Activated CD4-positive, alpha-beta T cell treated with anti-CD3 and anti-CD28 coated beads, Interleukin-2, amount 10 ng/mL, durations not matched to agents 7 days and 5 days (primary cell): ENCODE measurements at regions not wholly inside any gene's neighbourhood (a gene's known extent, or its start where the extent isn't known, plus 50 kb on each side); places are given as distances from the start of the nearest gene placed in this dataset.

Experiments
- CTCF ChIA-PET: fragments of 350-600 bp; sonication (Branson Sonifier 250); formaldehyde crosslinking; loops from one replicate; lab custom pipeline; 2021; ENCODE audit warnings: antibody characterized with exemption; lab: Charles Lee
- POLR2A ChIA-PET: fragments of 350-600 bp; sonication (Branson Sonifier 250); formaldehyde crosslinking; loops from one replicate; lab custom pipeline; 2021; ENCODE audit warnings: antibody characterized with exemption; lab: Charles Lee
- DNase-seq: peaks from one replicate; pipeline ENCODE4 v3.0.0-alpha.2; 2020
- H3K27ac Mint-ChIP-seq: one replicate; pipeline ENCODE4 v1.8.0; 2021; ENCODE audit warnings: mild to moderate bottlenecking, moderate library complexity, mixed read lengths
- H3K27me3 Mint-ChIP-seq: one replicate; pipeline ENCODE4 v1.8.0; 2021; ENCODE audit warnings: mixed read lengths
- H3K36me3 Mint-ChIP-seq: one replicate; pipeline ENCODE4 v1.8.0; 2021; ENCODE audit warnings: low read depth, mixed read lengths
- H3K4me1 Mint-ChIP-seq: one replicate; pipeline ENCODE4 v1.8.0; 2021; ENCODE audit warnings: mixed read lengths
- H3K4me3 Mint-ChIP-seq: one replicate; pipeline ENCODE4 v1.8.0; 2021; ENCODE audit warnings: mild to moderate bottlenecking, moderate library complexity, mixed read lengths
- H3K9me3 Mint-ChIP-seq: one replicate; pipeline ENCODE4 v1.8.0; 2021; ENCODE audit warnings: mixed read lengths

DNA sequence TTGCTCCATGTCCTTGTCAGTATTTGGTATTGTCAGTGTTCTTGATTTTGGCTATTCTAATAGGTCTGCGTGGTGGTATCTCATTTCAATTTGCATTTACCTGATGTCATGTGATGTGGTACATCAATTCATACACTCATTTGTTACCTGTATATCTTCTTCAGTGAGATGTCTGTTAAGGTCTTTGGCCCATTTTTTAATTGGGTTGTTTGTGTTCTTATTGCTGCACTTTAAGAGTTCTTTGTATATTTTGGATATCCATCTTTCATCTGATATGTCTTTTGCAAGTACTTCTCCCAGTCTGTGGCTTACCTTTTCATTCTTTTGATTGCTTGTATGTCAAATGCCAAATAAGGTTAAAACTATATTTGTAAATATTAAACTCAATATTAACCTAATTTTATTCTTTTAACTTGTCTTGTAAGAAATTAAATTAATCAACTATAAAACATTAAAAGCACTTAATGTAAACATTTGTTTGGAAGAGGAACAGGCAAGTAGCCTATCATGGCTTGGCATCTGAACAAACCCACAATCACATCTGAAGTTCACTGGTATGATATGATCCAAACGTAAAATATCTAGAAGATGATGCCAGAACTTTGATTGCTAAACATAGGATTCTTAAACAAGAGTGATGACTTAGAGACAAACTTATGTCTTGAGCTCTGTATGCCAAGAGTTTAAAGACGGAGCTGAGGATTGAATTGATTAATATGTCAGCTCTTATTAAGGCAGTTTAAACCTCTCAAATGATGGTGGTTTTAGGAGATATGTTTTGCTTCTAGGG, 587.3 kb downstream of the ANXA1 start:
- Mint-ChIP-seq H3K4me1 (no peaks in the 10 kb centered on the region), H3K36me3 (no peaks in the 10 kb centered on the region), H3K9me3 (no peaks in the 10 kb centered on the region), H3K27me3 (no peaks in the 10 kb centered on the region), H3K4me3 (no peak overlapping the region), H3K27ac (no peak overlapping the region)
- DNase-seq, result no peak
- ChIA-PET CTCF (no interaction called here), POLR2A (no interaction called here)

DNA sequence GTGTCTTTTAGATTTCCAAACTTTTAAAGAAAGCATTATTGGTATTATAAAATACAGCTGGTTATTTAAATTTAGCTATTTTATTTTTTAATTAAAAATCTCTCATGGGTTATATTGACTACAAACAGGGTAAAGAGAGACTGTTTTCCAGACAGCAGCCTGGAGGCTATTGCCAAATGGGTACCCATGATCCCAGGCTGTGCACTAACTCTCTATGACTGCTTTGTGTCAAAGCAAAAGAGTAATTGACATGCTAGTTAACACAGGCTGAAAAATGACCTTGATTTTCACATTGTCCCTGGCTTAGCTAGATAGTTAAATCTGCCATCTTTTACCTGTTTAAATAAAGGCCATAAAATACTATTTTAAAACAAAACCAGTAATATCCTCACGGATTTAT, 589.7 kb downstream of the ANXA1 start:
- Mint-ChIP-seq H3K36me3 (no peaks in the 10 kb centered on the region), H3K9me3 (no peaks in the 10 kb centered on the region), H3K27ac (no peak overlapping the region), H3K4me3 (no peak overlapping the region), H3K4me1 (no peaks in the 10 kb centered on the region), H3K27me3 (no peaks in the 10 kb centered on the region)
- DNase-seq, result no peak
- ChIA-PET POLR2A (no interaction called here), CTCF (no interaction called here)

DNA sequence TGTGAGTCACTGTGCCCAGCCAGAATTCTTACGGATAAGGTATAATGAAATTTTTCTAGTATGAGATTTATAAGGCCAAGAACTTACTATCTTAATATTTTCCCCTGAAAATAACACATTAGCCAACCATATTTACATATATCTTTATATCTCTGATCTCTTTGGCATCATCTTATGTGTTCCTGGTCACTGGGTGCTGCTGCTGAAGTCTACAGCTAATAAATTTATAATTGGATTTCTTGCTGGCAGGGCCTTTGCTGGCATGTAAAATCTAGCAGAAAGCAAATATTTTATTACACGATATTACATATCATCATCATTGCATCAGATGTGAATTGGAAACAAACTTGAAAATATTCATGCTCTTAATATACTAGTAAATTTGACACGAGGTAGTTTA, 590.7 kb downstream of the ANXA1 start:
- POLR2A ChIA-PET, result no interaction called here
- CTCF ChIA-PET, result no interaction called here

DNA sequence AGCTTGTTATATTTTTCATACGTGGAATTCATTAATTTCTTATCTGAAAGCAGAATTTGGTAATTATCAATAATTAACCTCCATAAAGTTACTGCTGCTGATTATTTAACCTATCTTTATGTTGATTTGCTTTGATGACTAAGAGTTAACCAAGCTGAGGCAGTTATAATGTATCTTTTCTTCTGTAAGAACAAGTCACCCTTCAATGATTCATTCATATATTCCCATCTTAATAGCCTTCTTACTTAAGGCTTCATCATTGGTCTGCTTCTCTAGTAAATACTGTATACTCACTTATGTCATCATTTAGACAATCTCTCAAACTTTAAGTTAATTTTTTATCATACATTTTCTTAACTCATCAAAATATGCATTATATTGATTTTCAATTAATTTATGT, 592.2 kb downstream of the ANXA1 start:
- ChIA-PET POLR2A (no interaction called here), CTCF (no interaction called here)
- H3K9me3 Mint-ChIP-seq, result no peaks in the 10 kb centered on the region
- H3K36me3 Mint-ChIP-seq, result no peaks in the 10 kb centered on the region
- no peaks in the 10 kb centered on the region for H3K27me3 Mint-ChIP-seq
- no peak for DNase-seq
- H3K27ac Mint-ChIP-seq, result no peak overlapping the region
- no peak overlapping the region for H3K4me3 Mint-ChIP-seq
- no peaks in the 10 kb centered on the region for H3K4me1 Mint-ChIP-seq

More for the DNA sequence above, 590.7 kb downstream of the ANXA1 start:
- H3K27ac Mint-ChIP-seq, result no peak overlapping the region
- H3K9me3 Mint-ChIP-seq, result no peaks in the 10 kb centered on the region
- no peaks in the 10 kb centered on the region for H3K27me3 Mint-ChIP-seq
- H3K4me1 Mint-ChIP-seq, result no peaks in the 10 kb centered on the region
- H3K4me3 Mint-ChIP-seq, result no peak overlapping the region
- H3K36me3 Mint-ChIP-seq, result no peaks in the 10 kb centered on the region
- no peak for DNase-seq

DNA sequence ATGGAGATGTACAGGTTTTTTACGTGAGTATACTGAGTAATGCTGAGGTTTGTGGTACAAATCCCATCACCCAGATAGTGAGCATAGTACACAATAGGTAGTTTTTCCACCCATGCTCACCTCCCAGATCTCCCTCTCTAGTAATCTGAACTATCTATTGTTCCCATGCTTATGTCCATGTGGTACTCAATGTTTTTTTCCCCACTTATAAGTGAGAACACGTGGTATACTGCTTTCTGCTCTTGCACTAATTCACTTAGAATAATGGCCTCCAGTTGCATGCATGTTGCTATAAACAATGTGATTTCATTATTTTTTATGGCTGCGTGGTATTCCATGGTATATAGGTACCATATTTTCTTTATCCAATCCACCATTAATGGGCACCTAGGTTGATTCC, 593.9 kb downstream of the ANXA1 start:
- DNase-seq, result no peak
- H3K27me3 Mint-ChIP-seq, result no peaks in the 10 kb centered on the region
- no peaks in the 10 kb centered on the region for H3K9me3 Mint-ChIP-seq
- H3K4me3 Mint-ChIP-seq, result no peak overlapping the region
- H3K27ac Mint-ChIP-seq, result no peak overlapping the region
- H3K4me1 Mint-ChIP-seq, result no peaks in the 10 kb centered on the region
- H3K36me3 Mint-ChIP-seq, result no peaks in the 10 kb centered on the region
- POLR2A ChIA-PET, result no interaction called here
- CTCF ChIA-PET, result no interaction called here

DNA sequence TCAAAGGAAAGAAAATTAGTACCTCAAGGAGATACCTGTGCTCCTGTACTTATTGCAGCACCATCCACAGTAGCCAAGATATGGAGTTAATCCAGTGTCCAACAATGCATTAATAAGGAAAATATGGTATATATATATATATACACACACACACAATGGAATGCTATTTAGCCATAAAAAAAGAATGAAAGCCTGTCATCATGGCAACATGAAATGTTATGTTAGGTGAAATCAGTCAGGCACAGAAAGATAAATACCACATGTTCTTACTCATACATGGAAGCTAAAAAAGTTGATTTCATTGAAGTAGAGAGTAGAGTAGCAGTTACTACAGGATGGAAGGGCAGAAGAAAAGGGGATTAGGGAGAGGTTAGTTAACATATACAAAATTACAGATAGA, 601.5 kb downstream of the ANXA1 start:
- no peak overlapping the region for H3K27ac Mint-ChIP-seq
- H3K9me3 Mint-ChIP-seq, result no peaks in the 10 kb centered on the region
- H3K4me1 Mint-ChIP-seq, result no peaks in the 10 kb centered on the region
- POLR2A ChIA-PET, result no interaction called here
- no peaks in the 10 kb centered on the region for H3K36me3 Mint-ChIP-seq
- no peak overlapping the region for H3K4me3 Mint-ChIP-seq
- DNase-seq, result no peak
- no peaks in the 10 kb centered on the region for H3K27me3 Mint-ChIP-seq
- CTCF ChIA-PET, result no interaction called here

DNA sequence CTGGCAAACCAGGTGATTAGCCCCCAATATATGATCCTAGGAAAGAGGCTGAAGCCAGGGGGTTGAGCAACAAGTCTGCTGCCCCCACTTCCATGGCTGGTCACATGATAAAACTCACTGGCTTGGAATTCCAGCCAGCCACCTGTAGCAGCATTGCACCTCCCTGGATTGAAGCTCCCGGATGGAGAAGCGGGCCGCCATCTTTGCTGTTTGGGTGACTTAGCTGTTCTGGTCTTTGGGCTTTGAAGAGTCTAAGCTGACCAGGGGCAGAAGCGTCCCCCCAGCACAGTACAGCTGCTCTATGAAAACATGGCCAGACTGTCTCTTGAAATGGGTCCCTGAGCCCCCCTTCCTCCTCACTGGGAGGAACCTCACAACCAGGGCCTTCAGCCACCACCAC, 610.2 kb downstream of the ANXA1 start:
- Mint-ChIP-seq H3K36me3 (no peaks in the 10 kb centered on the region), H3K9me3 (peaks cover 3% of the 10 kb centered on the region), H3K27me3 (no peaks in the 10 kb centered on the region), H3K4me1 (no peaks in the 10 kb centered on the region), H3K27ac (no peak overlapping the region), H3K4me3 (no peak overlapping the region)
- ChIA-PET CTCF (no interaction called here), POLR2A (no interaction called here)
- no peak for DNase-seq

DNA sequence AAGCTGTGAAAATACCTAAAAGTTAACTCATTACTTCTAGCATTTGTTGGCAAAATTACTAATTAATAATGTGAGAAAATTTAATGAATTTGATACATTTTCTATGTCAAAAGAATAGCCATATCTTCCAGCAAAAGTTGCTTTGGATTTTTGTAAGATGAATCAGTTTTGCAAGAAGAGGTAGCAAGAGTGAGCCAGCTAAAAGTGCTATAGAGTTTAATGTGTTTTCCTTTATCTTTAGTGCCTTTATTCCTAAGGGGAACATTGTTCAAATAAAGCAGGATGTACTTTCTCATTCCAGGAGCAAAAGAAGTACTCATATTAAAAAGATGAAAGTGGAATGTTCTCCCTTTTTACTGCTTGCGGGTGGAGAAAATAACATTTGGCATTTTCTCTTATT, 622.2 kb downstream of the ANXA1 start:
- H3K36me3 Mint-ChIP-seq, result no peaks in the 10 kb centered on the region
- peaks cover 2% of the 10 kb centered on the region for H3K9me3 Mint-ChIP-seq
- no peak overlapping the region for H3K4me3 Mint-ChIP-seq
- ChIA-PET POLR2A (no interaction called here), CTCF (no interaction called here)
- H3K27me3 Mint-ChIP-seq, result no peaks in the 10 kb centered on the region
- no peak for DNase-seq
- H3K27ac Mint-ChIP-seq, result no peak overlapping the region
- H3K4me1 Mint-ChIP-seq, result no peaks in the 10 kb centered on the region

DNA sequence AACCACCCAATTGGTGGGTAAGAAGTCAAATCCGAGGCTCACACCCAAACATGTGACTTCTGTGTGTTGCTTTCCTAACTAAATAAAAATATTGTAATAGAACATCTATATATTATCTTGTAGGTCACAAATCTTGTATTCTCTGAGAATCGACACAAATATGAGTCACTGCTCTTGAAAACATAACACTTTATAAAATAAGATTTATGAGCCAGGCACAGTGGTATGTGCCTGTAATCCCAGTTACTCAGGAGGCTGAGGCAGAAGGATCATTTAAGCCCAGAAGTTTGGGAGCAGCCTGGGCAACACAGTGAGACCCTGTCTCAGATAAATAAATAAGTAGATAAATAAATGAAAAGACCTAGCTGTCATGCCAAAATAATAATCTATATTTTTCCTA, 624.1 kb downstream of the ANXA1 start:
- Mint-ChIP-seq H3K9me3 (peaks cover 2% of the 10 kb centered on the region), H3K4me1 (no peaks in the 10 kb centered on the region), H3K27ac (no peak overlapping the region), H3K4me3 (no peak overlapping the region), H3K27me3 (no peaks in the 10 kb centered on the region), H3K36me3 (no peaks in the 10 kb centered on the region)
- CTCF ChIA-PET, result no interaction called here
- POLR2A ChIA-PET, result no interaction called here
- DNase-seq, result no peak

DNA sequence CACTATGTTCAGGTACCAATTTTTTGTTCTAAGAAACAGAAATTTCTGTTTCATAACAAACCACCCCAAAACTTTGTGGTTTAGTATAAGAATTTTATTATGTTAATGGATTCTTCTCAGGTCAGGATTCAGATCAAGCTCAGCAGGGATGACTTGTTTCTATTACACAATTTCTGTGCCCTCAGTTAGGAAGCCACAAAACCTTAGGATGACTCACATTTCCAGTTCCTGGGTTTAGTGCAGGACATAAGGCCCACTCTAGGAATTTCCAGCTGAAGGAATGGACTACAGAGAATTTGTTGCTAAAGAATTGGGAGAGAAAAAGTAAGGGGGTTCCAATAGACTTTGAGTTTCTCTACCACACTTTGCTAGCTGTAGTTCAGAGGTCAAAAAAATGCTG, 629.3 kb downstream of the ANXA1 start:
- H3K27ac Mint-ChIP-seq, result no peak overlapping the region
- H3K4me3 Mint-ChIP-seq, result no peak overlapping the region
- H3K9me3 Mint-ChIP-seq, result peaks cover 5% of the 10 kb centered on the region
- ChIA-PET POLR2A (no interaction called here), CTCF (no interaction called here)
- H3K4me1 Mint-ChIP-seq, result no peaks in the 10 kb centered on the region
- DNase-seq, result no peak
- no peaks in the 10 kb centered on the region for H3K27me3 Mint-ChIP-seq
- no peaks in the 10 kb centered on the region for H3K36me3 Mint-ChIP-seq

DNA sequence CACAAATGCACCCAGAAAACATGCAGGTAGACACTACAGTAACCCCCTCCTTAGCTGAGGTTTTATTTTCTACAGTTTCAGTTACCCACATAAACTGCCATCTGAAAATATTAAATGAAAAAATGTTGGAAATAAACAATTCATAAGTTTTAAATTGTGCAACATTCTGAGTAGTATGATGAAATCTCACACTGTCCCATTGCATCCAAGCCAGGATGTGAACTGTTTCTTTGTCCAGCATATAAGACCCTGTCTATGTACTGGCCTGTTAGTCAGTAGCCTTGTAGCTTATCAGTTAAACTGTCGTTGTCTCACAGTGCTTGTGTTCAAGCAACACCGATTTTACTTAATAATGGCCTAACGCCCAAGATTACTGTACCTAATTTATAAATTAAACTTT, 630.5 kb downstream of the ANXA1 start:
- POLR2A ChIA-PET, result no interaction called here
- H3K4me3 Mint-ChIP-seq, result no peak overlapping the region
- H3K9me3 Mint-ChIP-seq, result peaks cover 5% of the 10 kb centered on the region
- H3K27me3 Mint-ChIP-seq, result no peaks in the 10 kb centered on the region
- no peak for DNase-seq
- no peak overlapping the region for H3K27ac Mint-ChIP-seq
- no peaks in the 10 kb centered on the region for H3K4me1 Mint-ChIP-seq
- CTCF ChIA-PET, result no interaction called here
- H3K36me3 Mint-ChIP-seq, result no peaks in the 10 kb centered on the region

DNA sequence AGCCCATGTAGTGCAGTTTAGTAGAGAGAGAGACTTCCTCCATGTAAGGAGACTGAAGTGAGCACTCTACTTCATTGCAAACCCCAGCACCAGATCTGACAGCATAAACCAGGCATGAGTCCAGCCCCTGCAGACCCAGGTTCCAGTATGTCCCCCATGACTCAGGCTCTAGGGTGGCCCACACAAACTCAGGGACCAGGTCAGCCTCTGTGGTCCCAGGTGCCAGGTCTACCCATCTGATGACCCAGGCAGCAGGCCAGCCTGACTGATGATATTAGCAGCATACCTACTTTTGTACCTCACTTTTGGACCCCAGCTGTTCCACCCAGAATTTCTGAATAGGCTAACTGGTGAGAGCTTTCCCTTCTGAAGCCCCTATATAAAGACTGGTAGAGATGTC, 647.8 kb downstream of the ANXA1 start:
- no peaks in the 10 kb centered on the region for H3K27me3 Mint-ChIP-seq
- ChIA-PET CTCF (no interaction called here), POLR2A (no interaction called here)
- H3K9me3 Mint-ChIP-seq, result no peaks in the 10 kb centered on the region
- no peak for DNase-seq
- no peak overlapping the region for H3K4me3 Mint-ChIP-seq
- H3K4me1 Mint-ChIP-seq, result no peaks in the 10 kb centered on the region
- H3K27ac Mint-ChIP-seq, result no peak overlapping the region
- no peaks in the 10 kb centered on the region for H3K36me3 Mint-ChIP-seq

DNA sequence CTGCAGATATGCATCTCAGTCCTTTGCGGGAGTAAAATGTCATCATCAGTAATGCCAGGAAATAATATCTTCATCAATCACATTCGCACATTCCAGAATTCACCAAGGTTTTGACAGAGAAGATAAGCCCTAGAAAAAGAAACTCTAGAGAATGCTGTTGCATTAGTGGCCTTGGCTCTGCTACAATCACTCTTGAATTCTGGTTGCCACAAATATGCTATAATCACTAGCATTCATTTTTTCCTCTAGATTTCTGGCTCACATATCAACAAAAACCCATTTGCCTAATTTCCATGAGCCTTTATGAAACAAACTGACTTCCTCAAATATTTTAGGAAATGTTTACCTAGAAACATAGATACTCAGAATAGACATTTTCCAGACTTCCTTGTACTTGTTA, 653.4 kb downstream of the ANXA1 start:
- Mint-ChIP-seq H3K27me3 (no peaks in the 10 kb centered on the region), H3K4me1 (no peaks in the 10 kb centered on the region), H3K27ac (no peak overlapping the region), H3K36me3 (no peaks in the 10 kb centered on the region), H3K9me3 (no peaks in the 10 kb centered on the region), H3K4me3 (no peak overlapping the region)
- CTCF ChIA-PET, result no interaction called here
- no peak for DNase-seq
- POLR2A ChIA-PET, result no interaction called here

DNA sequence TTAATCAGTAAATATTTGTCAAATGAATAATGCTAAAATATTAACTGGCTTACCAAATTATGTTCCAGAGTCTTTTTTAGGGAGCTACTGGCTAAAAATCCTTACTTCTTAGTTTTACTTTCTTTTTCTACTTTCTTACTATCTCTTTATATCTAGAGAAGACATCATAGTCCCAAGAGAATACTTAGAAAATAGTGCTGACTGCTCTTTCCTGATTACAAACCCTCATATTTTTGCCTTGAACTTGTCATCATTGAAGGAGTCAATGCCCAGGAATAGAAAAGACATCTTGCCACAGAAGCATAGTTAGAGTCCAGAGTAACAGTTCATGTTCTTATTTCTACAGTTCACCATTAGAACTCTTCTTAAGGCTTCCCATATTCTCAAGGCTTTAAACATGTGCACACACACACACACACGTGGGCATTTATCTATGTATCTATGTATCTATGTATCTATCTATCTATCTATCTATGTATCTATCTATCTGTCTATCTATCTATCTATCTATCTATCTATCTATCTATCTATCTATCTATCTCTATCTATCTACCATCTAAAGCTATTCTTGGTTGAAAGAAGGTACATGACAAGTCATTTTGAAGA, 654.3 kb downstream of the ANXA1 start:
- H3K27ac Mint-ChIP-seq, result no peak overlapping the region

More for the DNA sequence above, 654.3 kb downstream of the ANXA1 start:
- H3K36me3 Mint-ChIP-seq, result no peaks in the 10 kb centered on the region
- no peak for DNase-seq
- H3K9me3 Mint-ChIP-seq, result no peaks in the 10 kb centered on the region
- H3K27me3 Mint-ChIP-seq, result no peaks in the 10 kb centered on the region
- ChIA-PET CTCF (no interaction called here), POLR2A (no interaction called here)
- no peaks in the 10 kb centered on the region for H3K4me1 Mint-ChIP-seq
- H3K4me3 Mint-ChIP-seq, result no peak overlapping the region
